Liver (tissue), 8 donors: ENCODE measurements at regions not wholly inside any gene's neighbourhood (a gene's known extent, or its start where the extent isn't known, plus 50 kb on each side); places are given as distances from the start of the nearest gene placed in this dataset.

Experiments used
- DNase-seq: peaks from one replicate; pipeline ENCODE4 v3.0.0-alpha.2; 2017; ENCODE audit warnings: low spot score
- H3K27ac ChIP-seq, 2 donors: one replicate each; pipeline ENCODE4 v1.7.0; 2013; ENCODE audit warnings: inconsistent platforms in 2 of 2, low read length in 2 of 2, control low read depth in 1 of 2, low read depth in 1 of 2, mild to moderate bottlenecking in 1 of 2
- H3K27me3 ChIP-seq, 4 donors: one replicate each; pipeline versions ENCODE4 v1.6.1 to v1.7.0; 2013; ENCODE audit warnings: low read length in 3 of 4, inconsistent platforms in 1 of 4, mild to moderate bottlenecking in 1 of 4, moderate library complexity in 1 of 4; ENCODE audit not compliant: control insufficient read depth in 4 of 4, insufficient read depth in 4 of 4
- H3K36me3 ChIP-seq, 4 donors: one replicate each; pipeline versions ENCODE4 v1.6.1 to v1.7.0; 2013; ENCODE audit warnings: low read length in 3 of 4, mild to moderate bottlenecking in 3 of 4, low read depth in 1 of 4, moderate library complexity in 1 of 4; ENCODE audit not compliant: control insufficient read depth in 4 of 4, insufficient read depth in 3 of 4
- H3K4me1 ChIP-seq, 4 donors: one replicate each; pipeline versions ENCODE4 v1.6.1 to v1.7.0; 2013; ENCODE audit warnings: low read length in 3 of 4, mild to moderate bottlenecking in 3 of 4, moderate library complexity in 1 of 4; ENCODE audit not compliant: control insufficient read depth in 4 of 4, insufficient read depth in 4 of 4
- H3K4me3 ChIP-seq, 3 donors: one replicate each; pipeline versions ENCODE4 v1.6.1 to v1.7.0; 2013; ENCODE audit warnings: low read length in 3 of 3, control low read depth in 1 of 3, low read depth in 1 of 3, mild to moderate bottlenecking in 1 of 3
- H3K9ac ChIP-seq, 2 donors: one replicate each; pipeline ENCODE4 v1.7.0; 2013; ENCODE audit warnings: low read length in 2 of 2, mild to moderate bottlenecking in 2 of 2, moderate library complexity in 2 of 2, control low read depth in 1 of 2, low read depth in 1 of 2
- H3K9me3 ChIP-seq, 4 donors: one replicate each; pipeline versions ENCODE4 v1.6.1 to v1.7.0; 2013; ENCODE audit warnings: low read length in 3 of 4; ENCODE audit not compliant: control insufficient read depth in 4 of 4
- ATF3 ChIP-seq: IDR thresholded peaks from 2 replicates; pipeline ENCODE4 v1.6.1; 2016; ENCODE audit warnings: antibody characterized with exemption
- CTCF ChIP-seq: fragments of 150-350 bp; IDR thresholded peaks from 2 replicates; pipeline ENCODE4 v1.5.1; 2017; ENCODE audit warnings: improper control_type of control experiment, low read depth, low read length; ENCODE audit not compliant: missing input control
- EGR1 ChIP-seq, 2 donors: IDR thresholded peaks; 2 replicates each; pipeline ENCODE4 v1.6.1; 2016 to 2018; ENCODE audit warnings: antibody characterized with exemption in 2 of 2, low read depth in 2 of 2
- FOXA1 ChIP-seq: IDR thresholded peaks from 2 replicates; pipeline ENCODE4 v1.6.1; 2016; ENCODE audit warnings: antibody characterized with exemption
- FOXA2 ChIP-seq: IDR thresholded peaks from 2 replicates; pipeline ENCODE4 v1.6.1; 2016; ENCODE audit warnings: antibody characterized with exemption
- GABPA ChIP-seq, 2 donors: IDR thresholded peaks in 1 of 2; conservative IDR thresholded peaks in 1 of 2; 2 replicates each; pipeline ENCODE4 v1.6.1; 2016; ENCODE audit warnings: antibody characterized with exemption in 2 of 2, mild to moderate bottlenecking in 1 of 2, moderate library complexity in 1 of 2
- HNF4A ChIP-seq, 2 donors: conservative IDR thresholded peaks; 2 replicates each; pipeline ENCODE4 v1.6.1; 2016; ENCODE audit warnings: antibody characterized with exemption in 2 of 2, mild to moderate bottlenecking in 2 of 2
- HNF4G ChIP-seq: IDR thresholded peaks from 2 replicates; pipeline ENCODE4 v1.6.1; 2016; ENCODE audit warnings: antibody characterized with exemption
- JUND ChIP-seq, 2 donors: IDR thresholded peaks; 2 replicates each; pipeline ENCODE4 v1.6.1; 2016; ENCODE audit warnings: antibody characterized with exemption in 2 of 2
- MAX ChIP-seq: IDR thresholded peaks from 2 replicates; pipeline ENCODE4 v1.6.1; 2016; ENCODE audit warnings: antibody characterized with exemption
- NR2F2 ChIP-seq: IDR thresholded peaks from 2 replicates; pipeline ENCODE4 v1.6.1; 2016; ENCODE audit warnings: antibody characterized with exemption
- RAD21 ChIP-seq, 2 donors: IDR thresholded peaks; 2 replicates each; pipeline ENCODE4 v1.6.1; 2016; ENCODE audit warnings: antibody characterized with exemption in 2 of 2, mild to moderate bottlenecking in 2 of 2
- REST ChIP-seq: IDR thresholded peaks from 2 replicates; pipeline ENCODE4 v1.6.1; 2016; ENCODE audit warnings: antibody characterized with exemption, mild to moderate bottlenecking
- RXRA ChIP-seq, 2 donors: IDR thresholded peaks; 2 replicates each; pipeline ENCODE4 v1.6.1; 2017 to 2018; ENCODE audit warnings: antibody characterized with exemption in 2 of 2, mild to moderate bottlenecking in 1 of 2
- TAF1 ChIP-seq: conservative IDR thresholded peaks from 2 replicates; pipeline ENCODE4 v1.6.1; 2016; ENCODE audit warnings: antibody characterized with exemption, mild to moderate bottlenecking
- YY1 ChIP-seq: IDR thresholded peaks from 2 replicates; pipeline ENCODE4 v1.6.1; 2016; ENCODE audit warnings: antibody characterized with exemption, mild to moderate bottlenecking
- ZBTB33 ChIP-seq: IDR thresholded peaks from 2 replicates; pipeline ENCODE4 v1.6.1; 2016; ENCODE audit warnings: antibody characterized with exemption
- WGBS: extraction: QIAGEN DNeasy Blood & Tissue Kit; methylation state at CpG from one replicate; pipeline ENCODE4 v1.1.7; 2013; 5-methylcytosine and 5-hydroxymethylcytosine counted together
- donor health status: healthy.
- donor health status: healthy.
- donor health status: healthy.
- donor health status: healthy.
- donor health status: healthy.

GRCh38 chr13:73681015-73681414 lies 453.2 kb downstream of the KLF12 start:
- WGBS: 88% methylated on average over 3 of the region's 3 CpGs
- Histone ChIP-seq H3K9me3 (no peaks in the 10 kb centered on the region), H3K4me1 (no peaks in the 10 kb centered on the region), H3K27me3 (no peaks in the 10 kb centered on the region), H3K36me3 (no peaks in the 10 kb centered on the region), H3K4me3 (no peak overlapping the region), H3K27ac (no peak overlapping the region), H3K9ac (no peak overlapping the region)
- no peak for DNase-seq
- no peak for TF ChIP-seq NR2F2
- no peak for TF ChIP-seq FOXA1
- no peak for TF ChIP-seq CTCF
- TF ChIP-seq YY1: no peak
- TF ChIP-seq REST: no peak
- no peak for TF ChIP-seq TAF1

GRCh38 chr13:73677048-73677601 lies 457.1 kb downstream of the KLF12 start:
- DNase-seq: no peak
- Histone ChIP-seq H3K27me3 (no peaks in the 10 kb centered on the region), H3K4me1 (no peaks in the 10 kb centered on the region), H3K9me3 (no peaks in the 10 kb centered on the region), H3K9ac (no peak overlapping the region), H3K4me3 (no peak overlapping the region), H3K27ac (no peak overlapping the region), H3K36me3 (no peaks in the 10 kb centered on the region)
- TF ChIP-seq FOXA1 (no peak), RXRA (IDR thresholded peaks at IDR 0.05) (no peak), EGR1 (IDR thresholded peaks at IDR 0.05; ENCODE audit: low read depth in 2 of 2) (no peak), NR2F2 (no peak), YY1 (no peak), REST (no peak), ZBTB33 (no peak), TAF1 (no peak), JUND (IDR thresholded peaks at IDR 0.05) (no peak), HNF4A (conservative IDR thresholded peaks at IDR 0.05) (no peak), RAD21 (IDR thresholded peaks at IDR 0.05) (no peak), FOXA2 (no peak), ATF3 (no peak), HNF4G (no peak), MAX (no peak), GABPA (IDR thresholded peaks at IDR 0.05 in 1 of 2, conservative IDR thresholded peaks at IDR 0.05 in 1 of 2) (no peak)
- WGBS: 72% methylated on average over 4 of the region's 4 CpGs
